ENCODE measurements at regions not wholly inside any gene's neighbourhood (a gene's known extent, or its start where the extent isn't known, plus 50 kb on each side); places are given as distances from the start of the nearest gene placed in this dataset.

- no peak for DNase-seq (ENCODE audit: low spot score)
Measured at GRCh38 chr5:144958002-144958401, 787.3 kb downstream of the KCTD16 start.

- no peak for DNase-seq (ENCODE audit: low spot score)
Measured at GRCh38 chr5:144950996-144951395, 780.3 kb downstream of the KCTD16 start.

- DNase-seq (ENCODE audit: low spot score): no peak
Measured at GRCh38 chr5:144947023-144947422, 776.4 kb downstream of the KCTD16 start.

GRCh38 chr5:144945503-144945902 is 774.8 kb downstream of the KCTD16 start:
- no peak for DNase-seq (ENCODE audit: low spot score)

GRCh38 chr5:144944936-144945335 is 774.3 kb downstream of the KCTD16 start:
- DNase-seq (ENCODE audit: low spot score): no peak

- DNase-seq (ENCODE audit: low spot score): no peak
Measured at GRCh38 chr5:144941004-144941403, 770.3 kb downstream of the KCTD16 start.

GRCh38 chr5:144918371-144918770 is 747.7 kb downstream of the KCTD16 start:
- no peak for DNase-seq (ENCODE audit: low spot score)

- DNase-seq (ENCODE audit: low spot score): no peak
Measured at GRCh38 chr5:144915452-144915851, 744.8 kb downstream of the KCTD16 start.

GRCh38 chr5:144913661-144914060 is 743.0 kb downstream of the KCTD16 start:
- no peak for DNase-seq (ENCODE audit: low spot score)

GRCh38 chr5:144896473-144896872 is 725.8 kb downstream of the KCTD16 start:
- no peak for DNase-seq (ENCODE audit: low spot score)

GRCh38 chr5:144886668-144887067 is 716.0 kb downstream of the KCTD16 start:
- no peak for DNase-seq (ENCODE audit: low spot score)

GRCh38 chr5:144882739-144883283 is 712.1 kb downstream of the KCTD16 start:
- no peak for DNase-seq (ENCODE audit: low spot score)

- no peak for DNase-seq (ENCODE audit: low spot score)
Measured at GRCh38 chr5:144880513-144880912, 709.8 kb downstream of the KCTD16 start.

- no peak for DNase-seq (ENCODE audit: low spot score)
Measured at GRCh38 chr5:144876990-144877389, 706.3 kb downstream of the KCTD16 start.

- DNase-seq (ENCODE audit: low spot score): no peak
Measured at GRCh38 chr5:144873076-144873475, 702.4 kb downstream of the KCTD16 start.

GRCh38 chr5:144864118-144864517 is 693.4 kb downstream of the KCTD16 start:
- DNase-seq (ENCODE audit: low spot score): no peak

GRCh38 chr5:144857454-144857853 is 686.8 kb downstream of the KCTD16 start:
- no peak for DNase-seq (ENCODE audit: low spot score)

GRCh38 chr5:144844086-144844485 is 673.4 kb downstream of the KCTD16 start:
- DNase-seq (ENCODE audit: low spot score): no peak

GRCh38 chr5:144832416-144832815 is 661.7 kb downstream of the KCTD16 start:
- no peak for DNase-seq (ENCODE audit: low spot score)

GRCh38 chr5:144831650-144832049 is 661.0 kb downstream of the KCTD16 start:
- DNase-seq (ENCODE audit: low spot score): no peak

GRCh38 chr5:144822503-144822902 is 651.8 kb downstream of the KCTD16 start:
- DNase-seq (ENCODE audit: low spot score): no peak

GRCh38 chr5:144820278-144820677 is 649.6 kb downstream of the KCTD16 start:
- DNase-seq (ENCODE audit: low spot score): no peak

GRCh38 chr5:144815131-144815530 is 644.5 kb downstream of the KCTD16 start:
- DNase-seq (ENCODE audit: low spot score): no peak

- no peak for DNase-seq (ENCODE audit: low spot score)
Measured at GRCh38 chr5:144812763-144813162, 642.1 kb downstream of the KCTD16 start.

- no peak for DNase-seq (ENCODE audit: low spot score)
Measured at GRCh38 chr5:144800169-144800568, 629.5 kb downstream of the KCTD16 start.

Data from HuH-7.5 (cell line).